ENCODE measurements at regions not wholly inside any gene's neighbourhood (a gene's known extent, or its start where the extent isn't known, plus 50 kb on each side); places are given as distances from the start of the nearest gene placed in this dataset.

DNA sequence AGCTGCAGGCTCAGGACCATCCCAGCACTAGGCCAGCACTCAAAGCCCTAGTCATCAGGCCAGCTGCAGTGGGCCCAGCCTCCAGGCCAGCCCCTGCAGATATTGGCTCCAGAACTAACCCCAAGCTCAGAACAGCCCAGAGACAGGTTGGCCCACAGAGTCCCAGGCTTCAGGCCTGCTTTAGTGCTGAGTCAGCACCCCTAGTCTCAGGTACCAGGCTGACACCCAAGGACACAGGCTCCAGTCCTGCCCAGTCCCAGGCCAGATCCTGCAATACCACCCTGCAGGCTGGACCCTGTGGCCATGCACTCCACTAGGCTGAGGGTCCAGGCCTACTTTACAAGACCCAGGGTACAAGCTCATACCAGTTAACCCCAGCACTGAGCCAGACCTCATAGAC lies 234.4 kb upstream of the GPRIN3 start:
- DNase-seq, result no peak

DNA sequence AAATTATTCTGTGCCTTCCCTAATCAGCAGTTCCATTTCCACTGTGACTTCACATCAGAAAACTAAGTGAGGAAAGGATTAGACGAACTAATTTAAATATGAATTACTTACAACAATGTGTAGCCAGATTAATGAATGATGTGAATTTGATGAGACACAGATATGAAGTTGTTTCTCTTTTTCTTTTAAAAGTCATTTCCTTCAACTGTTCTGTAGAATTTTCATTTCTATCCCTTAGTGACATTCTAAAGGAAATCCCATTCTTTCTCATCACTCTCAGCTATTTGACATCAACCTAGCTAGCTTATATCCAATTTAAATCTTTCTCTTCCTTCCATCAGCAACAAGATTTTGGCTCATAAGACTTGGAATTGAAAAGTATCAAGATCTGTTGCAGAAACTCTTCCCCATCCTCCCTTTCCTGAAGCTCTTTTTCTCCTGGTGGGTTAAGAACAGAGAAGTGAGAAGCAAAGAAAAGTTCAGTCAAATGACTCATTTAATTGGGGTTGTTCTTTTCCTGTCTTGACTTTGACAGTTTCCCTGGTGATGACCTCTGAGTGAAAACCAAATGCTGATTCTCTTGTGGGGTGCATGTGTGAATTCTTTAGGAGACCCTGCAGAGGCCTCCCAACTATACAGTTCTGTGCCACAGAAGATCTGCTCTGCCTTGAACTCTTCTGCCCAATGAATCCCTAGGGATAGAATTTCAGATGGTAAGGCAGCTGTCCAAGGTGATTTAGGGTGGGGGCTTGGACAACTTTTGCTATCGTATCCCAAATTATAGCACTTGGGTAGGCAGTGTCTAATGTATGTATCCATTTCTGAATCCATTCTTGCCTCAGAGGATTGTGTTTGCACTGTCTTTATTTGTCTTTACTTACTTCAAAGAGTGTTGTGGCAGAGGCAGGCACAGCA lies 232.5 kb upstream of the GPRIN3 start:
- no peak for DNase-seq

DNA sequence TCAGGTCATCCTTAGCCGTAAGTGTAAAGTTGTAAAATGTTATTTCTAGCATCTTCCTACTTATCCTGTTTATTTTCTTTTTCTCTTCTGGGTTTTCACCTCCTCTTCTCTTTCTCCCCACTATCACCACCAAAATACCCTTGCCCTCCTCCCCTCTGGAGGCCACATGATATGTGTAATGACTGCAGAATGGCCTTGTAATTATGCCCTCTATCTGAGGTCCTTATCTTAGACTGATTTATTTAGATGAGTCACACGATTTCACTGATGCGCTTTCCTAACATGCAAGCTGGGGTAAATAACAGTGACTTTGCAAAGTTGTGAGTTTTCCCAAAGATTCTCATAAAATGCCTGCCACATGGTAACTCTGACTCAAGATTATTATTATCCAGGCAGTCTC lies 231.8 kb upstream of the GPRIN3 start:
- no peak for DNase-seq

DNA sequence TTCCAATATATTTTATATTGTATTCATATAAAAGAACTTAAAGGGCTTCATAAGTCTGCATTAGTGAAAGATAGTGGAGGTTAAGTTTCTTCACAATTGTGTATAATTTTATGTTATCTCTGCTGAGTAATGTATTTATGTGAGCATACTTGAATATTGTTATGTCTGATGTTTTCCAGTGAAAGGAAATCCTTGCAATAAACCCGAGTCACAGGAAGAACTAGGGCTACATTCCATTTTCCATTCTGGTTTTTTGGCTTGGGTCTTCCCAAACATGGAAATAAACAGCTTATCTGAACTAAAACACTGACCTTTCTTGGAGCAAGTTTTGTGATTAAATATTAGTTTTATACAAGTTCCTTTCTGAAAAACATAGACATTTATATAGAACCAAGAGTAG lies 231.3 kb upstream of the GPRIN3 start:
- no peak for DNase-seq

DNA sequence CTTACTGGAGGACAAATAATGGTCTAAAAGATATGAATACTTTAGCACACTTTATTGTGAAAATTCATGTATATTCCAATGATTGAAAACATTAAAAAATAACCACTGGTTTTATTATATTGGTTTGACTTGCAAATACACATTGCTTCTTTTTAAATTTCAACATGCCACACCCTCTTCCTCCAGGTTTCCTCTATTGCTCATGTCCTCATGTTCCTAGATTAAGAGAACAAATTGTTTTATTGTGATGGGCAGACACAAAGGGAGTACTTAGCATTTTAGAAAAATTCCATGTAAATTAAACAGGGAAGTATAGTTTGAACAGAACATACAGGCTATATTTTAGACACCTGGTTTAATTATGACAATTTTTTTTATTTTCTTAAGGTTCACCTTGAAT lies 230.6 kb upstream of the GPRIN3 start:
- no peak for DNase-seq

DNA sequence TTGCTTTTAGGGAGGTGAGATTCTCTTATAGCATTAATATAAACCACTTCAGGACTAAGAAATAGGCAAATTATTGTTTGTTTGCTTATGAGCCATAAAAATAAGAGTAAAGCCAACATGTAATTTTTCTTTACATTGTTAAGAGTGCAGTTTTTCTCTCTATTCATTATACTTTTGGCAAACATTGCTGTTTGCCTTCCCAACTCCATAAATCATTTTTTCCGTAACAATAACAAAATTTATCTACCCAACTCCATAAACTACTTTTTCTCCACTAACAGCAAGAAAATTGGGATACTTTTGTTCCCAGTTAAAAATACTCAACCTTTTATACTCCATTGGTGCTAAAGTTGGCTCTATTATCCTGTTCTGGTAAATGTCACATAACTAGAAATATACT lies 229.7 kb upstream of the GPRIN3 start:
- DNase-seq, result no peak

DNA sequence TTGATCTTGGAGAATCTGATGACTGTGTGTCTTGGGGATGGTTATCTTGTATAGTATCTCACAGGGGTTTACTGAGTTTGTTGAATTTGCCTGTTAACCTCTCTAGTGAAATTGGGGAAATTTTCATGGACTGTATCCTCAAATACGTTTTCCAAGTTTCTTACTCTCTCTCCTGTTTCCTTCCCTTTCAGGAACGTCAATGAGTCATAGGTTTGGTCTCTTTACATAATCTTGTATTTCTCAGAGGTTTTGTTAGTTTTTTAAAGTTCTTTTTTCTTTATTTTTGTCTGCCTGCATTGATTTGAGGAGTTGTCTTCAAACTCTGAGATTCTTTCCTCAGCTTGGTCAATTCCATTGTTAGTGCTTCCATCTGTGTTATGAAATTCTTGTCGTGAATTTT lies 227.7 kb upstream of the GPRIN3 start:
- DNase-seq, result no peak

DNA sequence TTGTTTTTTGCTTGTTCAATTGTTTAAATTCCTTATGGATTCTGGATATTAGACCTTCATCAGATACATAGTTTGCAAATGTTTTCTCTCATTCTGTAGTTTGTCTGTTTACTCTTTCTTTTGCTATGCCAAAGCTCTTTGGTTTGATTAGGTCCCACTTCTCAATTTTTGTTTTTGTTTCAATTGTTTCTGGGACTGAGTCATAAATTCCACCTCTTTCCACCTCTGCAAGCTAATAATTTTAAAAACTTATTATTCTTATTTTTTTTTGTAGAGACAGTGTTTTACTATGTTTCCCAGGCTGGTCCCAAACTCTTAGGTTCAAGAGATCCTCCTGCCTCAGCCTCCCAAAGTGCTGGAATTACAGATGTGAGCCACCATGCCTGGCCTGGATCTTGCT lies 226.8 kb upstream of the GPRIN3 start:
- DNase-seq, result no peak

DNA sequence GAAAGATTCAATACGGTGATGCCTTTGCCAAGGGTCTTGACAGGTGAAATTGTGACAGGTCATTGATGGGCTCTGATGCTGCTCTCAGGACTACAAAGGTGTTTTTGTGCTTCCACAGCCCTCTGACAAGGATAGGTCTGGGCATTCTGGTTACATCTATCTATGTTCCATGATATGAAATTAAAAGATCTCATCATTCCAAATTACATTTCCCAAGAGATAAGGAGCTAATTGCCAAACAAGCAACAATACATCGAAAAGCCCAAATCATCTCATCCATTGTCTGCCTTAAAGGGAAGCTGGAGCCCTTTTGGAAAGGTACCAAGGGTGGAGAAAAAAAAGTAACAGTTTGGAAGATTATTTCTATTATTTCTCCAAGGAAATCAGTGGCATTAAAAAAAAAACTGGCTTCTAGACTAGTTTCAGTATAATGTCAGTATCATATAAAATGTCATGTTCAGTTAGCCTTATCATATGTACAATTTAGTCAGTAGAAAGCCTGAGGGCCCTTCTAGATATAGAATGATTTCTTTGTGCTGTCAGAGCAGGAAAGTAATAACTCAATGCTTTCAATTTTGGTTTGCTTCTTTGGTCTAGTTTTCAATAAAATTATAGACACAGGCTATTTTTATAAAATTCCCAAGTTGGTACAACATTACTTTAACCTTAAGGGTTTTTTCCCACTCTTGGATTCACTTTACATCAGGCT lies 224.5 kb upstream of the GPRIN3 start:
- DNase-seq, result no peak

DNA sequence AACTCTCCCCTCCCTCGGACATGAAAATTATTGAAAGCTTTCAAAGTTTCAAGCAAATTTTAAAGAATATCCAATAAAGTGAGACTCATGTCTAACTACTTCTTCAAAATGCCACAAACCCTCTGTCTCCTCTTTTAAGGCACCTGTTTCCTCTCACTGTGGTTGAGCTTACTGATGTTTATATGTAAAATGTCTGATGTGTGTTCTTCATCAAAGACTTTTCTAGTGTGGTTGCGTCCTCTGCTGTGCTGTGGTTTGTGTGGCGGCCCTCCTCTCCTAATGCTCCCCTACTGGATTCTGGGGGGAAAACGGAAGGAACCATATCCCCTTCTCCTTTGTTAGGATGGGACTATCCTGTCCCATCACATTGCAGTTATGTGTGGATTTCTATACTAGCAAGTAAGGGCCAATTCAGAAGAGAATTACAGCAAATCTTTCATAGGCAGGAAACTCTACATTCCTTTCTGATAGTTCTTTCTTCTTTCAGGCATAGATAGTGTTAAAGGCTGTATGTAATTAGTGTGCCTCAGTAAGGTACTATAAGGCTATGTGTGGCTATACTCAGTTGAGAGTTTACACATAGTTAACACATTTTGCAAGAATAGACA lies 221.0 kb upstream of the GPRIN3 start:
- no peak for DNase-seq

DNA sequence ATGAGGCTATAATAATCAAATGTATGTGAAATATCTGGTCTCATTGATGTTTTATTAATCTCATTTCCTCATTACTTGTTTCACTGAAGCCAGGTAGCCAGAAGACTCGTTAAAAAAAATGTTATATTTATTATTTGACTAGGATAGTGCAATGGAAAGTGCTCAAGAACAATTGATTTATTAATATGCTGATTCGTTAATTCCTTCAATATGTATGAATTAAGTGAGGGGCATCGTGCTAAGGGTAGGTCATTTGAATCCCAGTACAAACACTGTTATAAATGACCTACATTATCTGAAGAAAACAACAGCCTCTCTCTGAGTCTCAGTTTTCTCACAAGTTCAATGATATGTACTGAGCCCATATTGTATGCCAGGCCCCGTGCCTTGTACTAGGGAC lies 214.2 kb upstream of the GPRIN3 start:
- no peak for DNase-seq

DNA sequence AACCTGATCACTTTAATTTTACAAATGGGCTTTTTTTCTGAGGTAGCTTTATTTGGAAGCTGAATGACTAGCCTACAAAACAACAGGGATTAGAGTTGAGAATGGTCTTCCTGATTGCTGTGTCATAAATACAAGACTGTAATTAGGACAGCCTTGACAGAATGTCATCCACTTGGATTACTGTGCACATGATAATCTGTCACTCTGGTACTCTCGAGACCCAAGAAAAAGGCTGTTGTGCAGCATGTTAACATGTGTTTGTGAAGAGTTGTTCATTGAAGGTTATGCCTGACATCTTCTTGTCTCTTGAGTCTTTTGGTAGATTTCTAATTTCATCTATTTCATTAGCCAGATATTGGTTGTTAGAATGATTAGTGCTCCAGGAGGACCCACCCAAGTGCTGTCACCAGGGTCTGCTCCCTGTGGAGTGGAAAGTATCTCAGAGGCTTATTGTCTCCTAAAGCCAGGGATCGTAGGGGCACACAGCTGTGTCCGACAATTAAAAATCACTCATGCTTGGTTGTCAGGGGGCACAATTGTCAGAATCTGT lies 212.2 kb upstream of the GPRIN3 start:
- DNase-seq, result no peak

DNA sequence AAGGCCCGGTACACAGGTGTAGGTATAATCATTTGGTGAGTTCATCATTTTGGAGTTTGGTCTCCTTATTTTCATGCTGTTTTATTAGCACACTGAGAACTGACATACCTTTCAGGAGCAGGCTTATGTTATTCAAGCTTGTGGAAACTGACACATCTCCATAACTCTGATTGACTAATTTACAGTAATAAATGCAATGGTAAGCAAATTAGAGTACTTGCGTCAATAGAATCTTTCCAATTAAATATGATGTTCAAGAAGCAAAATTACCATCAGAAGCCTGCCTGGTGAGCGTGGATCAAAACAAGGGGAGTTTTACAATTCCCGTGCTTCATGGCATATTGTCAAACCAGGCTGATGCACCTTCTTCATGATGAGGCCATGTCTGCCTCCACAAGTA lies 210.7 kb upstream of the GPRIN3 start:
- no peak for DNase-seq

DNA sequence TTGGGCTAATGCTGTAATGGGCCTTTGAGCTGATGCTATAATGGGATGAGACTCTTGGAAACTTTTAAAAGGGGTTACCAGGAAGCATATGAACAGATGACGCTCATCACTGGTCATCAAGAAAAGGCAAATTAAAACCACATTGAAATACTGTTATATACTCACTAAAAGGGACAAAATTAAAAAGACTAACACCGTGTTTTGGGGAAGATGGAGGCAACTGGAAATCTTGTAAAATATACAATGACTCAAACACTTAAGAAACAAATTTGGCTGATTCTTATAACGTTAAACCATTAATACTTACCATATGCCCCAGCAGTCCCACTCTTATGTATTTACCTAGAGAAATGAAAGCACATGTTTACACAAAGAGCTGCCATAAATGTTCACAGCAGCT lies 207.2 kb upstream of the GPRIN3 start:
- DNase-seq, result no peak

DNA sequence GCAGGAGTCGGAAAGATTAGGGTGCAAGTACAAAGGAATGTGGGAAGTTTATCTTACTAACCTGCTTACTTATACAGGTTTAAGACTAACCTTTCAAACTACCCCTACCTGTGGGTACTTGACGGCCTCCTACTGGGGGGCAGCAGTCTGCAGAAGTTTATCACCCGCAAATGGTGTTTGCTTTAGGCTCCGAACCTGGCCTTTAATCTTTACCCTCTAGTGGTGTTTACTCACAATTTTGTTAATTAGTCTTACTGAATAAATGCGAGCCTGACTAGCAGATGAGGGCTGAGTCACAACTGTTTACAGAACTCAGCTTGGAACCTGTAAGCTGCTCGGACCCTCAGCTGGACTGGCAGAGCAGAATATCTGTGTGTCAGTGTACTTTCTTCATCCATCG lies 204.2 kb upstream of the GPRIN3 start:
- DNase-seq, result no peak

DNA sequence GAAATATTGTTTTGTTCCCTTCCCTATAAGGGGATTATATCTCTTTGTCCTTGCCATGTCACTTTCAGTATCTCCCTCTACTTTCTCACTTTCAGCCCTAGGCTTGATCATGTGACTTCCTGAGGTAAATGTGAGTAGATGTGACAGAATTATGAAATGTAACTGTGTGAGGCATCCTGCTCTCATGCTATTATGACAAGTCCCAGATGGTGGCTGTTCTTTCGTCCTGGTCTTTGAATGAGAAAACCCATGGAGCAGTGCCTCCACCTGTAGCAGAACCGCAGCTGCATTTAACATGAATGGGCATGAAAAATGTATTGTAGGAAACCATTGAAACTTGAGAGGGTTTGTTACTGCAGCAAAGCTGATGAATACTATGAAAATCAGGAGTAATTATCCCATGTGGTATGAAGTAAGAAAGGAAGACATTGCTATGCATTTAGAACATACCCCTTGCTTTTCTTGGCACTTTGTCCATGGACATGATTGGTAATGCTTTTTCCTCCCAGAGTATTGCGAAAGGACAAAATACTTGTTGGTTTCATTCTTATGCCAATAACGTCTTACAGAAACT lies 202.2 kb upstream of the GPRIN3 start:
- DNase-seq, result no peak

DNA sequence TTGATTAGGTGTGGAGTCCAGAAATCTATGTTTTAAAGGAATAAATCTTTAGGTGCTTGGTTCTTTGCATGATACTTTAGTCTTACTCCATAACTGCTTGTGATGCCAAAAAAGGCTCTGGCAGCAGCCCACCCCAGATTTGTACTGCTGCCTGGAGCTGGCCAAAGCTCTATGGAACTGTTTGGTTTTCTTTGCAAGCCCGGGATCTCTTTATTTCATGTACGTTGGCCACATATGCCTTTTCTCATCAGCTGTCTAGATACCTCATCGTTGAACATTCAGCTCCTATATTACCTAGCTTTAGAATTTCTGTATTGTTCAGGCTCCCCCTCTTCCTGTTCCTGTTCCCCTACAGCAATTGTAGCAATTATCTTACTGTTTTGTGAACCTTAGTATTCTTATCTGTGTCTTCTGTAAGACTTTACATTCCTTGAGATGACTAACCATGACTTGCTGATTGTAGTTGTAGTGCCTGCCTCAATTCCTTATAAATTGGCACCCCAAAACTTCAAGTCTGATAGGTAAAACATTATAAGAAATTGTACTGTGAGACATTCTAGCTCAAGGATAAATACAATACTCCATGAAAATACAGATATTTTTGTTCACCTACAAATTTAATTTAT lies 199.4 kb upstream of the GPRIN3 start:
- DNase-seq, result no peak

DNA sequence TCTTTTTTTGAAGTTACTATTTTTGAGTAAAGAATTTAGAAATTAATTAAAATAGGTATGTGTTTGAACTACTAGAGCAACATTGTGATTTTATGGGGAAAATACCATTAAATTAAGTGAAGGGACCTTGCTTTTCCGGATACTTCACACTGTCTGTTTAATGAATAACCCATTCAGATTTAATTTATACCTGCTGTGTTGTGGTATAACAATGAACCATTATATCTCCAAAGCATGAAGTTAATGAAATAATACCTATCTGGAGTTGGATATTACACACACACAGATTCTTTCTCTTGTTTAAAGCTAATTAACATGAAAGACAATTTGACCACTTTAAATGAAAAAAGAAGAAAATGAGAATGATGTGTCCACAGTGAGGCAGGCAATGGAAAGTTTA lies 195.0 kb upstream of the GPRIN3 start:
- no peak for DNase-seq

DNA sequence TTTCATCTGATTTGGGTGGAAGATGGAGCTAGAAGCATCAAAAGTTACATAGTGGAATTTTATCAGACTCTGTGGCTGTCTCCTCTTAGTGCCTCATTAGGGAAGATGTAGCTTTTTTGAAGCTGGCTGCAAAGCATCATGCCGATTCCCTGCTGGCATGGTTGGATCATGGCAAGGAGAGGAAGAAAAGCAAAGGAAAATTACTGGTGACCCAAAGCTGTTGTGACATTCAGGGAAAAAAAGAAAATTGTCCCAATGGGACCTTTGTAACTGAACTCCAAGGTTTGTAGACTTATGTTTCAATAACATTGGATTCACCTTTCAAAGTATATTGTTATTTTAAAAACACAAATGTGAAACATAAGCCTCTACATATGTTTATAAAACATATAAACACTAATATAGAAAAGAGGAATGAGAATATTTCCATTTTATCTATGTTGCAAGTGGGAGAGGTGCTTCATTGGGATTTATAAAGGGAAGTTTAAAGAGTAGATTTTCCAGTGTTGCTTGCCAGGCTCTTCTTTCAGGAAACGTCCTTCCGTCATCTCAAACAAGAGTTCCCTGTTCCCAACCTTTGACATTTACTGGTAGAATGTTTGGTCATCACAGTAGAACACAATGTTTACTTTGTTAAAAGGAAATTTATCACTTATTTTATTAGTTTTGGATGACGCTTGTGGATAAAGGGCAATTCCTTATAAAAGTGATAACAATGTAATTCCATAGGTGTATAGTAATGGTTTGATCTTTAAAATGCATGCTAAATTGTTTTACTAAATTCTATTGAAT lies 190.1 kb upstream of the GPRIN3 start:
- DNase-seq, result no peak

DNA sequence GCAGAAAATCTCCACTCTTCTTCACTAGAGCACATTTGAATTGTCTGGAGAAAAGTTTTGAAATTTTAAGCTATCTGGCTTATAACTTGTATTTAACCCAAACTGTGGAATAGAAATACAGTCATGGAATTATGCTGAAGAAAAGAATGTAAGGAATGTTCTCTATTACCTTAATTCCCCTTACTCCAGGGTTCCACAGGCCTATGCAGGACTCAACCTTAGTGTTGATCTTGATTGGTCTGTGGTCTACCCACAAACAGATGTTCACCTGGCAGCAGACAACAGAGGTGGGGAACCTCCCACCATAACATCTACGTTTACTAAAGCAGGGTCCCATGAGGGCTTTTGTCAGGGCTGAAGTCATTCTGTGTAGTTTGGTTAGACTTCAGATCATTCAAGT lies 189.3 kb upstream of the GPRIN3 start:
- DNase-seq, result no peak

DNA sequence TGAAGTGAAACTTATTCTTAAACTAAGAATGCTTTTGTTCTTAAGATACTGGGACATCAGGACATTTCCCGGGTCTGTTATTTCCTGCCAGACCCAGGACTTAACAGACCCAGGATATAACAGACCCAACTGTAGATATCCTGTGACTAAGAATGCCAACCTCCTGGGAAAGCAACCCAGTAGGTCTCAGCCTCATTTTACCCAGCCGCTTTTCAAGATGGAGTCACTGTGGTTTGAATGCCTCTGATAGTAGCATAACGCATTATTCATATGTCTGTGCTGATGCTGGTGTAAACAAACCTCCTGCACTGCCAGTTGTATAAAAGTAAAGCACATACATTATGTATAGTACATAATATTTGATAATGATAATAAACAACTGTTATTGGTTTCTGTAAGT lies 185.8 kb upstream of the GPRIN3 start:
- DNase-seq, result no peak

DNA sequence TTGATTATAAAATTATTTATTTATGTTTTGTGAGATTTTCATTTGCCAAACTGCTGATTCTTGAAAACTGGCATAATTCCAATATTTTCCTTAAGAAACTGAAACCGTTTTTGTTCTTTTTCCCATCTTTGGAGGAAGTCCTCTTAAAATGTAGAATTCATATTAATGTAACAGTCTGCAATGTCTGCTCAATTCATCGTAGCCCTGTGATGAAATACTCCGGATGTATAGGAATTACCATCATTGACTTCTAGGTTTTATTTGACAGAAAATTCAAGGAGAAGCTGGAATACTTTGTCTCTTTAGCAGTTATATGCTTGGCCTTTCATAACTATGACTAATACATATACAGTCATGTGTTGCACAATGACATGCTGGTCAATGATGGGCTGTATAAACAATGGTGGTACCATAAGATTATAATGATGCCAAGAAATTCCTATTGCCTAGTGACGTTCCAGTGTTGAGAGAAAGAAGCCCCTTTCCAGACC lies 185.0 kb upstream of the GPRIN3 start:
- no peak for DNase-seq
